BLaER1 (cell line): ENCODE measurements at regions not wholly inside any gene's neighbourhood (a gene's known extent, or its start where the extent isn't known, plus 50 kb on each side); places are given as distances from the start of the nearest gene placed in this dataset.
"Not testable (repeated sequence)": the region's sequence is repeated elsewhere in the genome, so short reads cannot be mapped to it uniquely, and the experiment has no call there.

Source experiments
- H3K27ac ChIP-seq: shearing (Covaris generic); formaldehyde crosslinking; 2 replicates; pipeline ENCODE4 v1.8.1; 2022
- H3K27me3 ChIP-seq: shearing (Covaris generic); formaldehyde crosslinking; 2 replicates; pipeline ENCODE4 v1.8.1; 2022
- H3K36me3 ChIP-seq: shearing (Covaris generic); formaldehyde crosslinking; 2 replicates; pipeline ENCODE4 v1.8.1; 2022
- H3K4me1 ChIP-seq: shearing (Covaris generic); formaldehyde crosslinking; 2 replicates; pipeline ENCODE4 v1.8.1; 2022
- H3K4me2 ChIP-seq: shearing (Covaris generic); formaldehyde crosslinking; 2 replicates; pipeline ENCODE4 v1.8.1; 2022
- H3K4me3 ChIP-seq: shearing (Covaris generic); formaldehyde crosslinking; 2 replicates; pipeline ENCODE4 v1.8.1; 2022
- H3K9ac ChIP-seq: shearing (Covaris generic); formaldehyde crosslinking; 2 replicates; pipeline ENCODE4 v1.8.1; 2022
- H3K9me3 ChIP-seq: shearing (Covaris generic); formaldehyde crosslinking; 2 replicates; pipeline ENCODE4 v1.8.1; 2022
- H4K20me1 ChIP-seq: shearing (Covaris generic); formaldehyde crosslinking; 2 replicates; pipeline ENCODE4 v1.8.1; 2022
- Cebpa-rat ChIP-seq: shearing (Covaris generic); IDR thresholded peaks from 2 replicates; pipeline ENCODE4 v1.8.1; 2022

- TF ChIP-seq Cebpa-rat: no peak
- H3K36me3 ChIP-seq: no peaks in the 10 kb centered on the region
- H3K9me3 ChIP-seq: no peaks in the 10 kb centered on the region
- no peak overlapping the region for H3K4me2 ChIP-seq
- no peaks in the 10 kb centered on the region for H3K4me1 ChIP-seq
- H3K4me3 ChIP-seq: no peak overlapping the region
- H3K27me3 ChIP-seq: no peaks in the 10 kb centered on the region
- no peak overlapping the region for H3K27ac ChIP-seq
- H3K9ac ChIP-seq: no peak overlapping the region
- no peaks in the 10 kb centered on the region for H4K20me1 ChIP-seq
Observed at GRCh38 chr7:24392774-24393173, 108.8 kb downstream of the NPY start.

GRCh38 chr7:24395512-24395911 lies 111.5 kb downstream of the NPY start:
- H3K27ac ChIP-seq: no peak overlapping the region
- TF ChIP-seq Cebpa-rat: no peak
- H3K36me3 ChIP-seq: no peaks in the 10 kb centered on the region
- H3K4me3 ChIP-seq: no peak overlapping the region
- H3K4me1 ChIP-seq: no peaks in the 10 kb centered on the region
- no peaks in the 10 kb centered on the region for H3K9me3 ChIP-seq
- H3K4me2 ChIP-seq: no peak overlapping the region
- no peak overlapping the region for H3K9ac ChIP-seq
- H4K20me1 ChIP-seq: no peaks in the 10 kb centered on the region
- no peaks in the 10 kb centered on the region for H3K27me3 ChIP-seq

DNA sequence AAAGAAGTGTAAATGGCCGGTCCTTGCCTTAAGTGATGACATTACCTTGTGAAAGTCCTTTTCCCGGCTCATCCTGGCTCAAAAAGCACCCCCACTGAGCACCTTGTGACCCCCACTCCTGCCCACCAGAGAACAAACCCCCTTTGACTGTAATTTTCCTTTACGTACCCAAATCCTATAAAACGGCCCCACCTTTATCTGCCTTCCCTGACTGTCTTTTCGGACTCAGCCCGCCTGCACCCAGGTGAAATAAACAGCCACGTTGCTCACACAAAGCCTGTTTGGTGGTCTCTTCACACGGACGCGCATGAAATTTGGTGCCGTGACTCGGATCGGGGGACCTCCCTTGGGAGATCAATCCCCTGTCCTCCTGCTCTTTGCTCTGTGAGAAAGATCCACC lies 112.4 kb downstream of the NPY start:
- not testable (repeated sequence) for H3K9me3 ChIP-seq, H3K4me1 ChIP-seq, H3K4me2 ChIP-seq, H3K4me3 ChIP-seq, H3K27ac ChIP-seq, H4K20me1 ChIP-seq, H3K27me3 ChIP-seq, H3K36me3 ChIP-seq, H3K9ac ChIP-seq

DNA sequence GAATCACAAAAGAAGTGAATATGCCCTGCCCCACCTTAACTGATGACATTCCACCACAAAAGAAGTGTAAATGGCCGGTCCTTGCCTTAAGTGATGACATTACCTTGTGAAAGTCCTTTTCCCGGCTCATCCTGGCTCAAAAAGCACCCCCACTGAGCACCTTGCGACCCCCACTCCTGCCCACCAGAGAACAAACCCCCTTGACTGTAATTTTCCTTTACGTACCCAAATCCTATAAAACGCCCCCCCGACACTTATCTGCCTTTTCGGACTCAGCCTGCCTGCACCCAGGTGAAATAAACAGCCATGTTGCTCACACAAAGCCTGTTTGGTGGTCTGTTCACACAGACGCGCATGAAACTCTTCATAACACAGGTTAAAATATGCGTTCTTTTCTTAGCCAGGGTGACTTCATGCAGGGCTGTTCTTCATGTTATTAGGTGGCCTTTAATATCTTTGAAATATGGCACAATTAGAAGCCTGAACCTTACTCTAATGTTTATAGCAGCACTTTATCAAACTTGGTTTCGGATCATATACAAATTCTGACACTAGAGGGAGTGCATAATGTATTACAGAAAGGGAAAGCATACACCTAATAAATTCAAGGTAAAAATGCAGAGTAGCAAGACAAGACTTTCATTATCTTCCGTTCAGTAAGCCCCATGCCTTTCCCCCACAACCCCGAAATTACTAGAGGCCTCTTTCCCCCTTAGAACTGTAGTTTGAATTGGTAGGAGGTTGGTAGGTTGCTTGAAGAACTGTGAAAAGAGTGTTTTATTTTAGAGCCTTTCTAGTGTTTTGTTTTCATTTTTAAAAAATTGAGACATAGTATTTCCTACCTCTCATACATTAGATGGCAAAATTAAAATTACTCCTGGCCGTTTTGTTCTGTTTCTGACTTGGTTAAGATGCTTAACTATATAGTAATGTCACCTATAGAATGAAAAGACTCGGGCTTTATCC lies 117.9 kb downstream of the NPY start:
- H3K4me3 ChIP-seq: no peak overlapping the region
- no peaks in the 10 kb centered on the region for H4K20me1 ChIP-seq
- no peak overlapping the region for H3K9ac ChIP-seq
- no peaks in the 10 kb centered on the region for H3K27me3 ChIP-seq
- H3K4me2 ChIP-seq: no peak overlapping the region
- H3K9me3 ChIP-seq: no peaks in the 10 kb centered on the region
- TF ChIP-seq Cebpa-rat: no peak
- no peak overlapping the region for H3K27ac ChIP-seq
- no peaks in the 10 kb centered on the region for H3K36me3 ChIP-seq
- H3K4me1 ChIP-seq: peaks cover 7% of the 10 kb centered on the region

DNA sequence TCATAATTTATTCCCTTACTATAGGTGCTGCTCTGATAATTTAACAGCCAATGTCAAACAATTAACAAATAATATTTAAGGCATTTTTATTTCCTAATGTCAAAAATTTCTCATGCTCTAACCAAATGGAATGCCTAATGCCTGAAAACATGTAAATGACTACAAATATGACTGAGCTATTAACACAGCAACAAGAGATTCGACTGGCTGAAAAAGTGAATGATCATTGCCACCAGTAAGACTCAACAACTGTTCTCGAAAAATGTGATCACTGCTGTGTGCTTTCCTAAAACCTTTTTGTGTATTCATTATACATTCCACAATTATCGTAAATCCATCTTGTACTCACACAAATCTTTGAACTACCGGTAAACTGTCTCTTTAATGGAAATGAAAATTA lies 118.7 kb downstream of the NPY start:
- Histone ChIP-seq H3K4me1 (peaks cover 7% of the 10 kb centered on the region), H3K9ac (no peak overlapping the region), H3K27ac (no peak overlapping the region)

GRCh38 chr7:24403557-24403956 lies 119.6 kb downstream of the NPY start:
- no peak overlapping the region for H3K27ac ChIP-seq
- peaks cover 7% of the 10 kb centered on the region for H3K4me1 ChIP-seq
- no peak overlapping the region for H3K9ac ChIP-seq
- no peaks in the 10 kb centered on the region for H4K20me1 ChIP-seq
- no peak for TF ChIP-seq Cebpa-rat
- H3K9me3 ChIP-seq: no peaks in the 10 kb centered on the region
- H3K36me3 ChIP-seq: no peaks in the 10 kb centered on the region
- H3K4me2 ChIP-seq: no peak overlapping the region
- H3K4me3 ChIP-seq: no peak overlapping the region
- no peaks in the 10 kb centered on the region for H3K27me3 ChIP-seq

More for the DNA sequence above, 118.7 kb downstream of the NPY start:
- TF ChIP-seq Cebpa-rat: no peak
- H3K27me3 ChIP-seq: no peaks in the 10 kb centered on the region
- H3K36me3 ChIP-seq: no peaks in the 10 kb centered on the region
- no peak overlapping the region for H3K4me3 ChIP-seq
- no peaks in the 10 kb centered on the region for H4K20me1 ChIP-seq
- no peaks in the 10 kb centered on the region for H3K9me3 ChIP-seq
- no peak overlapping the region for H3K4me2 ChIP-seq

- no peaks in the 10 kb centered on the region for H3K36me3 ChIP-seq
Observed at GRCh38 chr7:24404315-24404714, 120.3 kb downstream of the NPY start.

GRCh38 chr7:24405002-24405401 lies 121.0 kb downstream of the NPY start:
- Histone ChIP-seq H3K4me3 (no peak overlapping the region), H3K36me3 (no peaks in the 10 kb centered on the region), H4K20me1 (no peaks in the 10 kb centered on the region), H3K27ac (no peak overlapping the region), H3K4me1 (peaks cover 7% of the 10 kb centered on the region), H3K9me3 (no peaks in the 10 kb centered on the region), H3K27me3 (no peaks in the 10 kb centered on the region), H3K4me2 (no peak overlapping the region), H3K9ac (no peak overlapping the region)
- TF ChIP-seq Cebpa-rat: no peak

More at GRCh38 chr7:24404315-24404714, 120.3 kb downstream of the NPY start:
- Histone ChIP-seq H3K9me3 (no peaks in the 10 kb centered on the region), H3K4me3 (no peak overlapping the region), H3K4me2 (no peak overlapping the region), H3K27me3 (no peaks in the 10 kb centered on the region), H3K27ac (no peak overlapping the region), H4K20me1 (no peaks in the 10 kb centered on the region), H3K9ac (no peak overlapping the region), H3K4me1 (peaks cover 7% of the 10 kb centered on the region)
- TF ChIP-seq Cebpa-rat: no peak

GRCh38 chr7:24406053-24406788 lies 122.2 kb downstream of the NPY start:
- Histone ChIP-seq H3K4me2 (peak overlapping the region; percentile 11; the same call in 1 of the 2 replicates), H3K36me3 (no peaks in the 10 kb centered on the region), H3K9ac (no peak overlapping the region), H3K4me3 (no peak overlapping the region), H3K27me3 (no peaks in the 10 kb centered on the region), H3K4me1 (peaks cover 7% of the 10 kb centered on the region), H3K9me3 (no peaks in the 10 kb centered on the region), H3K27ac (no peak overlapping the region), H4K20me1 (no peaks in the 10 kb centered on the region)
- no peak for TF ChIP-seq Cebpa-rat

DNA sequence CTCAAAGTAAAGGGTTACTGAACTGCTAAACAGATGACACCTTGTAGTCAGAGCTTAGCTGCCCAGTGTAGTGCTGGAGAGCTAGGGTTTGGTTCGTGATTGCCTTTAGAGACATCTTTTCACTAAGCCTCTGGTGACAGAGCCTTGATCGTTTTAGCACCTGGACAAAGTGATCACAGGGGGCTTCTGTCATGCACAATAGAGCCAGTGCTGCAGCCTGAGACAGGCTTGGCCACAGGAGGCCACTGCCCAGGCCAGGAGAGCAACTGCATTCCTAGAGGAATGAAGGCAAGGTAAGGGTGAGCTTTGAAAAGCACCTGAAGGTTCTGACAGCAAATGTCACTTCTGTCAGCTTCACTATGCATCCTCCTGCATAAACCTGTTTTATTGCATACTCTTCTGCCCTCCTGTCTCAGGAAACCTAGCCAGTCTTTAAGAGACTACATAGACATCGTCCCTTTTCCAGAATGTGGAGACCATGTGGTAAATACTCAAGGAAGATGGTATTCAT lies 122.9 kb downstream of the NPY start:
- Histone ChIP-seq H3K27me3 (no peaks in the 10 kb centered on the region), H3K9ac (no peak overlapping the region), H3K4me2 (no peak overlapping the region), H3K9me3 (no peaks in the 10 kb centered on the region), H3K36me3 (no peaks in the 10 kb centered on the region), H3K4me3 (no peak overlapping the region), H4K20me1 (no peaks in the 10 kb centered on the region), H3K4me1 (peaks cover 7% of the 10 kb centered on the region), H3K27ac (no peak overlapping the region)
- no peak for TF ChIP-seq Cebpa-rat
